ENCODE measurements at regions not wholly inside any gene's neighbourhood (a gene's known extent, or its start where the extent isn't known, plus 50 kb on each side); places are given as distances from the start of the nearest gene placed in this dataset.

GRCh38 chr9:3012245-3012644 is 168.3 kb upstream of the PUM3 start:
- H3K27me3 ChIP-seq = no peaks in the 10 kb centered on the region
- H3K4me3 ChIP-seq = no peak overlapping the region
- WGBS (ENCODE audit: insufficient coverage, low coverage, low lambda C conversion rate, missing lambda C conversion rate) = 31% methylated on average over 6 of the region's 6 CpGs
- no peaks in the 10 kb centered on the region for H3K9me3 ChIP-seq
- H3K4me1 ChIP-seq = no peaks in the 10 kb centered on the region
- no peak overlapping the region for H3K27ac ChIP-seq
- ATAC-seq (no peak), DNase-seq (no peak)
- H3K36me3 ChIP-seq = no peaks in the 10 kb centered on the region
- intact Hi-C loops (cut with DNase I) = no loop called here
- no peak for TF ChIP-seq POLR2A (IDR thresholded peaks at IDR 0.05)
- no peak for TF ChIP-seq CTCF (IDR thresholded peaks at IDR 0.05)

GRCh38 chr9:3008091-3008490 is 164.2 kb upstream of the PUM3 start:
- Histone ChIP-seq H3K27ac (no peak overlapping the region), H3K27me3 (no peaks in the 10 kb centered on the region), H3K4me1 (no peaks in the 10 kb centered on the region), H3K9me3 (no peaks in the 10 kb centered on the region), H3K36me3 (no peaks in the 10 kb centered on the region), H3K4me3 (no peak overlapping the region)
- intact Hi-C loops (cut with DNase I) = no loop called here
- TF ChIP-seq CTCF (IDR thresholded peaks at IDR 0.05) (no peak), POLR2A (IDR thresholded peaks at IDR 0.05) (no peak)
- DNase-seq (no peak), ATAC-seq (no peak)
- WGBS (ENCODE audit: insufficient coverage, low coverage, low lambda C conversion rate, missing lambda C conversion rate) = 61% methylated on average over 3 of the region's 4 CpGs

- no peaks in the 10 kb centered on the region for H3K4me1 ChIP-seq
- no peaks in the 10 kb centered on the region for H3K36me3 ChIP-seq
- H3K27ac ChIP-seq = no peak overlapping the region
- H3K4me3 ChIP-seq = no peak overlapping the region
- H3K9me3 ChIP-seq = no peaks in the 10 kb centered on the region
- ATAC-seq = no peak
- intact Hi-C loops (cut with DNase I) = no loop called here
- DNase-seq = no peak
- WGBS (ENCODE audit: insufficient coverage, low coverage, low lambda C conversion rate, missing lambda C conversion rate) = 75% methylated on average over 1 of the region's 1 CpG
- TF ChIP-seq CTCF (IDR thresholded peaks at IDR 0.05) (no peak), POLR2A (IDR thresholded peaks at IDR 0.05) (no peak)
- H3K27me3 ChIP-seq = no peaks in the 10 kb centered on the region
Observed at GRCh38 chr9:3007326-3007725, 163.4 kb upstream of the PUM3 start.

- no peaks in the 10 kb centered on the region for H3K4me1 ChIP-seq
- ATAC-seq (no peak), DNase-seq (no peak)
- no peaks in the 10 kb centered on the region for H3K9me3 ChIP-seq
- no peak overlapping the region for H3K4me3 ChIP-seq
- no peaks in the 10 kb centered on the region for H3K27me3 ChIP-seq
- H3K36me3 ChIP-seq = no peaks in the 10 kb centered on the region
- intact Hi-C loops (cut with DNase I) = no loop called here
- no peak overlapping the region for H3K27ac ChIP-seq
- TF ChIP-seq POLR2A (IDR thresholded peaks at IDR 0.05) (no peak), CTCF (IDR thresholded peaks at IDR 0.05) (no peak)
Observed at GRCh38 chr9:3006851-3007250, 163.0 kb upstream of the PUM3 start.

- no peaks in the 10 kb centered on the region for H3K27me3 ChIP-seq
- no peaks in the 10 kb centered on the region for H3K4me1 ChIP-seq
- TF ChIP-seq CTCF (IDR thresholded peaks at IDR 0.05) = no peak
- no peak for TF ChIP-seq POLR2A (IDR thresholded peaks at IDR 0.05)
- DNase-seq (no peak), ATAC-seq (no peak)
- no peaks in the 10 kb centered on the region for H3K36me3 ChIP-seq
- H3K27ac ChIP-seq = no peak overlapping the region
- intact Hi-C loops (cut with DNase I) = no loop called here
- WGBS (ENCODE audit: insufficient coverage, low coverage, low lambda C conversion rate, missing lambda C conversion rate) = 50% methylated on average over 1 of the region's 1 CpG
- no peaks in the 10 kb centered on the region for H3K9me3 ChIP-seq
- H3K4me3 ChIP-seq = no peak overlapping the region
Observed at GRCh38 chr9:3004572-3004971, 160.7 kb upstream of the PUM3 start.

Data from right lobe of liver (tissue), 6 donors.